ENCODE measurements at regions not wholly inside any gene's neighbourhood (a gene's known extent, or its start where the extent isn't known, plus 50 kb on each side); places are given as distances from the start of the nearest gene placed in this dataset.

- TF ChIP-seq, protein P1, sequence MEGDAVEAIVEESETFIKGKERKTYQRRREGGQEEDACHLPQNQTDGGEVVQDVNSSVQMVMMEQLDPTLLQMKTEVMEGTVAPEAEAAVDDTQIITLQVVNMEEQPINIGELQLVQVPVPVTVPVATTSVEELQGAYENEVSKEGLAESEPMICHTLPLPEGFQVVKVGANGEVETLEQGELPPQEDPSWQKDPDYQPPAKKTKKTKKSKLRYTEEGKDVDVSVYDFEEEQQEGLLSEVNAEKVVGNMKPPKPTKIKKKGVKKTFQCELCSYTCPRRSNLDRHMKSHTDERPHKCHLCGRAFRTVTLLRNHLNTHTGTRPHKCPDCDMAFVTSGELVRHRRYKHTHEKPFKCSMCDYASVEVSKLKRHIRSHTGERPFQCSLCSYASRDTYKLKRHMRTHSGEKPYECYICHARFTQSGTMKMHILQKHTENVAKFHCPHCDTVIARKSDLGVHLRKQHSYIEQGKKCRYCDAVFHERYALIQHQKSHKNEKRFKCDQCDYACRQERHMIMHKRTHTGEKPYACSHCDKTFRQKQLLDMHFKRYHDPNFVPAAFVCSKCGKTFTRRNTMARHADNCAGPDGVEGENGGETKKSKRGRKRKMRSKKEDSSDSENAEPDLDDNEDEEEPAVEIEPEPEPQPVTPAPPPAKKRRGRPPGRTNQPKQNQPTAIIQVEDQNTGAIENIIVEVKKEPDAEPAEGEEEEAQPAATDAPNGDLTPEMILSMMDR (conservative IDR thresholded peaks at IDR 0.05; ENCODE audit: low read depth, low read length), result no peak
- TF ChIP-seq USF2 (IDR thresholded peaks at IDR 0.05; ENCODE audit: low read depth, low read length) (no peak), POLR2A (IDR thresholded peaks at IDR 0.05; ENCODE audit: low read depth, low read length) (no peak), NFE2L2 (IDR thresholded peaks at IDR 0.05; ENCODE audit: low read depth, low read length) (no peak), RCOR1 (IDR thresholded peaks at IDR 0.05; ENCODE audit: insufficient replicate concordance, low read length) (no peak), RAD21 (IDR thresholded peaks at IDR 0.05; ENCODE audit: low read length) (no peak), RFX5 (IDR thresholded peaks at IDR 0.05; ENCODE audit: low read depth, low read length) (no peak), SMC3 (IDR thresholded peaks at IDR 0.05; ENCODE audit: low read depth, low read length) (no peak), MXI1 (IDR thresholded peaks at IDR 0.05; ENCODE audit: borderline replicate concordance, low read depth, low read length) (no peak), CEBPB (IDR thresholded peaks at IDR 0.05; ENCODE audit: low read depth, low read length) (no peak), MAFK (IDR thresholded peaks at IDR 0.05; ENCODE audit: low read depth, low read length) (no peak)
Observed at GRCh38 chr18:10011751-10012150, 97.9 kb downstream of the VAPA start.

Measured in IMR-90 (cell line).